ENCODE measurements at regions not wholly inside any gene's neighbourhood (a gene's known extent, or its start where the extent isn't known, plus 50 kb on each side); places are given as distances from the start of the nearest gene placed in this dataset.

GRCh38 chr9:108473209-108474112, 382.3 kb downstream of the ACTL7B start:
- DNase-seq (ENCODE audit: low read depth): peak; percentile 82
- in situ Hi-C loops (cut with HindIII; ENCODE audit: low pct_unique_long_range_greater_than_20kb, low sequenced_read_pairs): no loop called here

- DNase-seq (ENCODE audit: low read depth): no peak
- in situ Hi-C loops (cut with HindIII; ENCODE audit: low pct_unique_long_range_greater_than_20kb, low sequenced_read_pairs): no loop called here
Measured at GRCh38 chr9:108469654-108470053, 386.1 kb downstream of the ACTL7B start.

GRCh38 chr9:108468364-108468763, 387.4 kb downstream of the ACTL7B start:
- peak; percentile 46 for DNase-seq (ENCODE audit: low read depth)
- in situ Hi-C loops (cut with HindIII; ENCODE audit: low pct_unique_long_range_greater_than_20kb, low sequenced_read_pairs): no loop called here

- in situ Hi-C loops (cut with HindIII; ENCODE audit: low pct_unique_long_range_greater_than_20kb, low sequenced_read_pairs): no loop called here
- DNase-seq (ENCODE audit: low read depth): no peak
Measured at GRCh38 chr9:108467653-108468324, 388.0 kb downstream of the ACTL7B start.

GRCh38 chr9:108467161-108467560, 388.6 kb downstream of the ACTL7B start:
- no peak for DNase-seq (ENCODE audit: low read depth)
- in situ Hi-C loops (cut with HindIII; ENCODE audit: low pct_unique_long_range_greater_than_20kb, low sequenced_read_pairs): no loop called here

GRCh38 chr9:108466304-108466703, 389.5 kb downstream of the ACTL7B start:
- in situ Hi-C loops (cut with HindIII; ENCODE audit: low pct_unique_long_range_greater_than_20kb, low sequenced_read_pairs): no loop called here
- no peak for DNase-seq (ENCODE audit: low read depth)

GRCh38 chr9:108463932-108464606, 391.7 kb downstream of the ACTL7B start:
- DNase-seq (ENCODE audit: low read depth): no peak
- in situ Hi-C loops (cut with HindIII; ENCODE audit: low pct_unique_long_range_greater_than_20kb, low sequenced_read_pairs): no loop called here

GRCh38 chr9:108456903-108457302, 398.9 kb downstream of the ACTL7B start:
- no peak for DNase-seq (ENCODE audit: low read depth)
- in situ Hi-C loops (cut with HindIII; ENCODE audit: low pct_unique_long_range_greater_than_20kb, low sequenced_read_pairs): no loop called here

- no peak for DNase-seq (ENCODE audit: low read depth)
- in situ Hi-C loops (cut with HindIII; ENCODE audit: low pct_unique_long_range_greater_than_20kb, low sequenced_read_pairs): no loop called here
Measured at GRCh38 chr9:108445431-108446071, 410.2 kb downstream of the ACTL7B start.

- no peak for DNase-seq (ENCODE audit: low read depth)
- in situ Hi-C loops (cut with HindIII; ENCODE audit: low pct_unique_long_range_greater_than_20kb, low sequenced_read_pairs): no loop called here
Measured at GRCh38 chr9:108444400-108445358, 411.1 kb downstream of the ACTL7B start.

- in situ Hi-C loops (cut with HindIII; ENCODE audit: low pct_unique_long_range_greater_than_20kb, low sequenced_read_pairs): no loop called here
- no peak for DNase-seq (ENCODE audit: low read depth)
Measured at GRCh38 chr9:108443741-108444140, 412.0 kb downstream of the ACTL7B start.

GRCh38 chr9:108443019-108443633, 412.7 kb downstream of the ACTL7B start:
- in situ Hi-C loops (cut with HindIII; ENCODE audit: low pct_unique_long_range_greater_than_20kb, low sequenced_read_pairs): no loop called here

GRCh38 chr9:108442627-108443018, 413.2 kb downstream of the ACTL7B start:
- in situ Hi-C loops (cut with HindIII; ENCODE audit: low pct_unique_long_range_greater_than_20kb, low sequenced_read_pairs): no loop called here
- DNase-seq (ENCODE audit: low read depth): no peak

More at GRCh38 chr9:108443019-108443633, 412.7 kb downstream of the ACTL7B start:
- no peak for DNase-seq (ENCODE audit: low read depth)

GRCh38 chr9:108441726-108442125, 414.1 kb downstream of the ACTL7B start:
- in situ Hi-C loops (cut with HindIII; ENCODE audit: low pct_unique_long_range_greater_than_20kb, low sequenced_read_pairs): no loop called here
- DNase-seq (ENCODE audit: low read depth): no peak

GRCh38 chr9:108441251-108441650, 414.5 kb downstream of the ACTL7B start:
- DNase-seq (ENCODE audit: low read depth): no peak
- in situ Hi-C loops (cut with HindIII; ENCODE audit: low pct_unique_long_range_greater_than_20kb, low sequenced_read_pairs): no loop called here

GRCh38 chr9:108439947-108440346, 415.8 kb downstream of the ACTL7B start:
- no peak for DNase-seq (ENCODE audit: low read depth)
- in situ Hi-C loops (cut with HindIII; ENCODE audit: low pct_unique_long_range_greater_than_20kb, low sequenced_read_pairs): no loop called here

- no peak for DNase-seq (ENCODE audit: low read depth)
- in situ Hi-C loops (cut with HindIII; ENCODE audit: low pct_unique_long_range_greater_than_20kb, low sequenced_read_pairs): no loop called here
Measured at GRCh38 chr9:108437656-108438055, 418.1 kb downstream of the ACTL7B start.

Measured in Caki2 (cell line).